Endothelial cell of umbilical vein (primary cell): ENCODE measurements at regions not wholly inside any gene's neighbourhood (a gene's known extent, or its start where the extent isn't known, plus 50 kb on each side); places are given as distances from the start of the nearest gene placed in this dataset.

Experiments used
- BruUV-seq: library from RNA; stranded (reverse); fragments of 400-500 nt; replicated peaks from 2 replicates; lab custom pipeline; 2021; lab: Mats Ljungman, UMichigan
- CTCF ChIA-PET: fragments of 300-600, 350-600 bp; sonication (Branson Sonifier 250); formaldehyde crosslinking; loops from one replicate; lab custom pipeline; 2021; ENCODE audit warnings: antibody characterized with exemption, inconsistent platforms; lab: Charles Lee
- POLR2A ChIA-PET: fragments of 300-600, 350-600 bp; sonication (Branson Sonifier 250); formaldehyde crosslinking; loops from one replicate; lab custom pipeline; 2021; ENCODE audit warnings: antibody characterized with exemption, inconsistent platforms; lab: Charles Lee
- DNase-seq: peaks from one replicate; pipeline ENCODE4 v3.0.0-alpha.2; 2011; ENCODE audit warnings: low read depth, low spot score
- FAIRE-seq: peaks from 2 replicates; lab custom pipeline; 2011; peaks lifted over from hg19 to GRCh38; lab: Jason Lieb, UNC
- H2AFZ ChIP-seq: 2 replicates; pipeline ENCODE4 v1.6.0; 2012; ENCODE audit warnings: low read depth, low read length, control low read depth, inconsistent platforms
- H3K27ac ChIP-seq: 2 replicates; pipeline ENCODE4 v1.5.1; 2011; ENCODE audit warnings: low read depth, mild to moderate bottlenecking, control low read depth, low read length, moderate library complexity; ENCODE audit not compliant: insufficient read depth
- H3K27me3 ChIP-seq, 2 experiments: 2 replicates each; pipeline versions ENCODE4 v1.6.0 to v1.6.1; 2011; ENCODE audit warnings: low read length in 2 of 2, mixed read lengths in 1 of 2; ENCODE audit not compliant: control insufficient read depth in 2 of 2, insufficient read depth in 2 of 2
- H3K36me3 ChIP-seq, 2 experiments: 2 replicates in 1 of 2; 3 replicates in 1 of 2; pipeline ENCODE4 v1.5.1; 2011; ENCODE audit warnings: low read length in 2 of 2, mild to moderate bottlenecking in 1 of 2, moderate library complexity in 1 of 2; ENCODE audit not compliant: control insufficient read depth in 2 of 2, insufficient read depth in 2 of 2; ENCODE audit errors: extremely low read depth in 1 of 2
- H3K4me1 ChIP-seq: 3 replicates; pipeline ENCODE4 v1.5.1; 2011; ENCODE audit warnings: mild to moderate bottlenecking, low read length; ENCODE audit not compliant: control insufficient read depth, insufficient read depth; ENCODE audit errors: extremely low read depth
- H3K4me2 ChIP-seq: 2 replicates; pipeline ENCODE4 v1.6.1; 2011; ENCODE audit warnings: low read length, control low read depth, mixed read lengths; ENCODE audit not compliant: insufficient read depth
- H3K4me3 ChIP-seq, 3 experiments: fragments of 200-600 bp in 1 of 3; sonication (generic), shearing (Covaris generic) in 1 of 3; replicated peaks in 1 of 3; 2 replicates each; pipeline ENCODE4 v1.5.1; 2011 to 2016; ENCODE audit warnings: control low read depth in 3 of 3, low read length in 3 of 3, mild to moderate bottlenecking in 2 of 3, inconsistent platforms in 1 of 3, low read depth in 1 of 3, moderate library complexity in 1 of 3; ENCODE audit not compliant: insufficient read depth in 1 of 3
- H3K79me2 ChIP-seq: 2 replicates; pipeline ENCODE4 v1.6.0; 2012; ENCODE audit warnings: low read length, inconsistent platforms; ENCODE audit not compliant: control insufficient read depth, insufficient read depth
- H3K9ac ChIP-seq: replicated peaks from 2 replicates; pipeline ENCODE3; 2011; ENCODE audit warnings: low read length, control low read depth; ENCODE audit not compliant: insufficient read depth; ENCODE audit errors: extremely low read depth
- H3K9me1 ChIP-seq: replicated peaks from 3 replicates; pipeline ENCODE4 v1.6.0; 2011; ENCODE audit warnings: mild to moderate bottlenecking, low read length; ENCODE audit not compliant: control insufficient read depth, insufficient read depth; ENCODE audit errors: extremely low read depth
- H3K9me3 ChIP-seq: replicated peaks from 2 replicates; pipeline ENCODE4 v1.5.1; 2012; ENCODE audit warnings: low read length, inconsistent platforms; ENCODE audit not compliant: control insufficient read depth, insufficient read depth
- H4K20me1 ChIP-seq: replicated peaks from 2 replicates; pipeline ENCODE3; 2011; ENCODE audit warnings: mild to moderate bottlenecking, low read length; ENCODE audit not compliant: control insufficient read depth, insufficient read depth; ENCODE audit errors: extremely low read depth
- EZH2 ChIP-seq: IDR thresholded peaks from 2 replicates; pipeline ENCODE4 v1.6.1; 2012; ENCODE audit warnings: borderline replicate concordance, low read depth, mild to moderate bottlenecking, moderate library complexity, low read length, inconsistent platforms; ENCODE audit not compliant: severe bottlenecking
- GATA2 ChIP-seq: IDR thresholded peaks from 2 replicates; pipeline ENCODE4 v1.7.0; 2011; ENCODE audit warnings: low read depth, mild to moderate bottlenecking, moderate library complexity, mixed read lengths, low read length; ENCODE audit not compliant: insufficient read length, insufficient read depth
- JUN ChIP-seq: IDR thresholded peaks from 2 replicates; pipeline ENCODE4 v1.6.1; 2011; ENCODE audit warnings: borderline replicate concordance, low read depth; ENCODE audit not compliant: insufficient read length, insufficient read depth
- MAX ChIP-seq: IDR thresholded peaks from 2 replicates; pipeline ENCODE4 v1.6.1; 2011; ENCODE audit not compliant: insufficient read depth, insufficient read length
- MYC ChIP-seq: IDR thresholded peaks from one replicate; pipeline ENCODE4 v1.6.1; 2011; ENCODE audit warnings: mild to moderate bottlenecking, low read depth, low read length
- dilution Hi-C: fragments of 300-500 bp; cut with MboI; formaldehyde crosslinking; loops from one replicate; pipeline ENCODE4 v1.15.0; 2019; ENCODE audit warnings: low sequenced_read_pairs; ENCODE audit not compliant: extremely low pct_ligation_motif_present
- intact Hi-C: fragments of 100-400 bp; cut with micrococcal nuclease; formaldehyde crosslinking; loops from one replicate; pipeline ENCODE4 v1.10.0; 2022

GRCh38 chr2:107005853-107006252 is 119.9 kb upstream of the ST6GAL2 start:
- Histone ChIP-seq H3K79me2 (no peaks in the 10 kb centered on the region), H3K4me3 (no peak overlapping the region), H2AFZ (no peak overlapping the region), H3K4me1 (no peaks in the 10 kb centered on the region), H3K36me3 (no peaks in the 10 kb centered on the region), H3K27ac (no peak overlapping the region), H3K27me3 (no peaks in the 10 kb centered on the region), H3K4me2 (no peak overlapping the region), H3K9me3 (peaks cover 5% of the 10 kb centered on the region), H3K9ac (no peak overlapping the region), H3K9me1 (no peaks in the 10 kb centered on the region), H4K20me1 (no peaks in the 10 kb centered on the region)
- ChIA-PET CTCF (no interaction called here), POLR2A (no interaction called here)
- no peak for DNase-seq
- no peak for FAIRE-seq
- intact Hi-C loops, result no loop called here
- no peak for TF ChIP-seq JUN
- dilution Hi-C loops, result no loop called here
- BruUV-seq, result no TSS peak

- Histone ChIP-seq H3K4me2 (no peak overlapping the region), H3K36me3 (no peaks in the 10 kb centered on the region), H3K27me3 (no peaks in the 10 kb centered on the region), H3K9me1 (no peaks in the 10 kb centered on the region), H3K79me2 (no peaks in the 10 kb centered on the region), H3K9ac (no peak overlapping the region), H3K4me3 (no peak overlapping the region), H3K27ac (no peak overlapping the region), H3K9me3 (peaks cover 5% of the 10 kb centered on the region), H2AFZ (no peak overlapping the region), H3K4me1 (no peaks in the 10 kb centered on the region), H4K20me1 (no peaks in the 10 kb centered on the region)
- DNase-seq, result no peak
- no TSS peak for BruUV-seq
- ChIA-PET CTCF (no interaction called here), POLR2A (no interaction called here)
- intact Hi-C loops (no loop called here), dilution Hi-C loops (no loop called here)
- no peak for FAIRE-seq
- TF ChIP-seq GATA2 (no peak), EZH2 (no peak), MAX (no peak), MYC (no peak), JUN (no peak)
These were observed 120.9 kb upstream of the ST6GAL2 start for GRCh38 chr2:107006836-107007235.
